NCI-H187 (cell line): ENCODE measurements at regions not wholly inside any gene's neighbourhood (a gene's known extent, or its start where the extent isn't known, plus 50 kb on each side); places are given as distances from the start of the nearest gene placed in this dataset.
"Not testable (repeated sequence)": the region's sequence is repeated elsewhere in the genome, so short reads cannot be mapped to it uniquely, and the experiment has no call there.

Experiments
- DNase-seq, 2 experiments: peaks; one replicate each; lab custom pipeline; 2025; lab: John Stamatoyannopoulos, UW

DNA sequence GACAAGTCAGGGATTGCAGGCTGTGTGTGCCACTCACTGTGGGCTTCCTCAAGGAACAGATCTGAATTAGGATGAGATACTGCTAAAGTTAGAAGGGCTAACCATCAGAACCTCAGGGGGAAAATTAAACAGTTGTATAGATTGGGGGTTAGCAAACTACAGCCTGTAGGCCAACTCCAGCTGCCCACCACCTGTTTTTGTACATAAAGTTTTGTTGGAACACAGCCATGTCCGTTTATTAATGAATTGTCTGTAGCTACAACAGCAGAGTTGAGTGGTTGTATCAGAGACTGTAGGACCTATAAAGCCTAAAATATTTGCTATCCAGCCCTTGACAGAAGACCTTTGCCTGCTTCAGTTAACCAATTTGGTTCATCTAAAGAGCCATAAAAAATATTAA lies 127.2 kb upstream of the ECI2 start:
- DNase-seq = no peak

DNA sequence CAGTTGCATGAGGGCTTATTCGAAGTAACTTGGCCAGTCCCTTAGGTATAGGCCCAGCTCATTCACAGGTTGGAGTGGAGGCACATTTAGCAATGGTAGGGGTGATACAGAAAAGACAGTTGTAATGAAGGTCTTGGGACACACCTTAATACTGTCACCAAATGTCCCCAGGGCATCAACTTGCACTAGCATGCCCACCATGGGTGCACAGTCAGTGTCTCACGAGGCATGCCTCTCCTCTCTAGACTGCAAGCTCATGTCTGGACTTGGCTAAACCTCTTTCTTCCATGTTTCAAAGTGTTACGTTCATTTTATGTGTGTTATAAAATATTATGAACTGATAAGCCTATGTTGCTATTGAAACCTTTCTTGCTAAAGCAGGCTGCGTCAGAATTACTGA lies 124.0 kb upstream of the ECI2 start:
- no peak for DNase-seq

DNA sequence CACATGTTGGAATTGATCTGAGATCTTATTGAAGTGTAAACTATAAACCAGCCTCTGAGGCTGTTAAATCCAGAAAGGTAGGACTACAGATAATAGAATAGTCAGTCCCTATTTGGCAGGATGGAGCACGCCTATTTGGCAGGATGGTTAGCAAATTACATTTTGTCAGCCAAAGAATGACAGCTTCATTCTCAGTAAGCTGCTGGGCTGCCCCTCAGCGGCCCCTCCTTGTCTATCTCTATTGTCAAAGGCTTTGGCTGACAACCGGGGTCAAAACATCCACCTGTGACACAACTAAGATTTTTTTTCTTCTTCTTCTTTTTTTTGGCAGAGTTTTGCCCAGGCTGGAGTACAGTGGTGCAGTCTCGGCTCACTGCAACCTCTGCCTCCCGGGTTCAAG lies 123.4 kb upstream of the ECI2 start:
- no peak for DNase-seq

DNA sequence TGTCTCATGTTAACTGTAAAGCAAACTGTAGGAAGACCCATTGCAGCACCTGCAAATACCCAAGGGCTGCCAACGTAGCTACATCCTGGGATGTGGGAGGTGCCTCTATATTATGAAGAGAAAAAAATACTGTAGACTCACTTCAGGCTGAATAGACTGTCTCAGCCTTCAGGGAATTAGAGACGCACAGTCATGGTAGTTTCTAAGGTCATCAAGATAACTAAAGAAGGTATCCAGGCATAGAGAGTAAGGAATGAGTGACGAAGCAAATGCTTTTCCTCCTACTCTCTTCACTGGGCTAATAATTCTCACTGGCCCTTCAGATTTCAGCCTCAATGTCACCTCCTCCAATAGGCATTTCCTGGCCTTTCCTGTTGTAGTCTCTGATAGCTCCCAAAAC lies 121.6 kb upstream of the ECI2 start:
- no peak for DNase-seq

DNA sequence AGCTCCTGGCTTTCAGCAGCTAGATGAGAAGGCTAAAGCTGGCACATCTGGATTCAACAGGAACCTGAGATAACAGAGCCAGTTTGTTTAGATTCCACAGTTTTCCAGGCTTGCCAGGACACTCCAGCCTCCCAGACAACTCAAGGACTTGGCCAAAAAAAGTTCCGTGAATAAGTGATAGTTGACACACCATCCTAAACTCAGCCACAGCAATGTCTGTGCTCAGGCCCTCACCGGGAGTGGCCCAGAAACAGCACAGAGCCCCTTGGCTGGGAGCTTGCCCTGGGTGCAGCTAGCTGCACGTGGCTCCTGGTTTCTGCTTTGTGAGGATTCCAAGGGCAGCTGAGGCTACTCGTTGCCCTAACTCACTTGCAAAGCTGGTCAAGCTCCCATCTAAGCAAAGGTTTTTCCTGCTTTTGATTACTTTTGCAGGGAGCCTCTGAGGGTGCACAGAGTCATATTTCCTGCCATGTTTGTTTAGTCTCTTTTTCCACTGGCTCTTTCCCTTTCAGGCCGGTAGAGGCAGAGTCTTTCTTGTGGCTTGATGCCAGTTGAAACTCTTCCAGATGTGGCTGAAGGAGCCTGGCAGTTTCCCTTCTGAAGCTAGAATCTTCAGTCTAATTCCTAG lies 118.3 kb upstream of the ECI2 start:
- peak in 1 of 2 experiments; percentile 1 for DNase-seq

DNA sequence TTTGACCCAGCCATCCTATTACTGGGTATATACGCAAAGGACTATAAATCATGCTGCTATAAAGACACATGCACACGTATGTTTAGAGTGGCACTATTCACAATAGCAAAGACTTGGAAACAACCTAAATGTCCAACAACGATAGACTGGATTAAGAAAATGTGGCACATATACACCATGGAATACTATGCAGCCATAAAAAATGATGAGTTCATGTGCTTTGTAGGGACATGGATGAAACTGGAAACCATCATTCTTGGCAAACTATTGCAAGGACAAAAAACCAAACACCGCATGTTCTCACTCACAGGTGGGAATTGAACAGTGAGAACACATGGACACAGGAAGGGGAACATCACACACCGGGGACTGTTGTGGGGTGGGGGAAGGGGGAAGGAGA lies 117.1 kb upstream of the ECI2 start:
- not testable (repeated sequence) for DNase-seq

DNA sequence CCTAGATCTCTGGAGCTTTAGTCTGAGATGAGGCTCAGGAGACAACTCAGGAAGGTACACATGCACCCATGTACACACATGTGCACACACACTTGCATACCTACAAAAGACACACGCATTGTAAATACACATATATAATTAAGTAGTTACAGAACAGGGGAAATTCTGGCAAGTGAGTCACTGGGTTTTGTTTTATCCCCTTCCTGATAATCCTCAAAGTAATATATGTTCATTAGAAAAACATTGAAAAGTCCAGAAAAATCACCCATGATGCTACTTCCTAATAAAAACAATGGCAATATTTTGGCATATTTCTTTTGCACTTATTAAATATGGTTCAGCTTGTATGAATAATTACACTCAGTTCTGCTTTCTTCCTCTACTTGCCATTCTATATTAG lies 115.3 kb upstream of the ECI2 start:
- no peak for DNase-seq

DNA sequence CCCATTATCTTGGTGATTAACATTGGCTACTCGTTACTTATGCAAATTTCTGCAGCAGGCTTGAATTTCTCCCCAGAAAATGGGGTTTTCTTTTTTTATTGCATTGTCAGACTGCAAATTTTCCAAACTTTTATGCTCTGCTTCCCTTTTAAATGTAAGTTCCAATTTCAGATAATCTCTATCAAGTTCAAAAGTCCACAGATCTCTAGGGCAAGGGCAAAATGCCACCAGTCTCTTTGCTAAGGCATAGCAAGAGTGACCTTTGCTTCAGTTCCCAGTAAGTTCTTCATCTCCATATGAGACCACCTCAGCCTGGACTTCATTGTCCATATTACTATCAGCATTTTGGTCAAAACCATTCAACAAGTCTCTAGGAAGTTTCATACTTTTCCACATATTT lies 108.5 kb upstream of the ECI2 start:
- not testable (repeated sequence) for DNase-seq

DNA sequence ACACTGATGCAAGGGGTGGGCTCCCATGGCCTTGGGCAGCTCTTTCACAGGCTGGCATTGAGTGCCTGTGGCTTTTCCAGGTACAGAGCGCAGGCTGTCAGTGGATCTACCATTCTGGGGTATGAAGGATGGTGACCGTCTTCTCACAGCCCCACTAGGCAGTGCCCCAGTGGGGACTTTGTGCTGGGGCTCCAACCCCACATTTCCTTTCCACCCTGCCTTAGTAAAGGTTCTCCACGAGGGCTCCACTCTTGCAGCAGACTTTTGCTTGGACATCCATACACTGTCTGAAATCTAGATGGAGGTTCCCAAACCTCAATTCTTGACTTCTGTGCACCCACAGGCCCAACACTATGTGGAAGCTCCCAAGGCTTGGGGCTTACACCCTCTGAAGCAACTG lies 107.9 kb upstream of the ECI2 start:
- DNase-seq = no peak

DNA sequence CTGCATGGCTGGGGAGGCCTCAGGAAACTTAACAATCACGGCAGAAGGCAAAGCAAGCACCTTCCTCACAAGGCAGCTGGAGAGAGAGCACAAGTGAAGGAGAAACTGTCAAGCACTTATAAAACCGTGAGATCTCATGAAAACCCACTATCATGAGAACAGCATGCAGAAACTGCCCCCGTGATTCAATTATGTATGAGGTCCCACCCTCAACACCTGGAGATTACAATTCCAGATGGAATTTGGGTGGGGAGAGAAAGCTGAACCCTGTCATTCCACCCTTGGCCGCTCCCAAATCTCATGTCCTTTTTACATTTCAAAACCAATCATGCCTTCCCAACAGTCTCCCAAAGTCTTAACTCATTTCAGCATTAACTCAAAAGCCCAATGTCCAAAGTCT lies 107.2 kb upstream of the ECI2 start:
- DNase-seq = no peak

DNA sequence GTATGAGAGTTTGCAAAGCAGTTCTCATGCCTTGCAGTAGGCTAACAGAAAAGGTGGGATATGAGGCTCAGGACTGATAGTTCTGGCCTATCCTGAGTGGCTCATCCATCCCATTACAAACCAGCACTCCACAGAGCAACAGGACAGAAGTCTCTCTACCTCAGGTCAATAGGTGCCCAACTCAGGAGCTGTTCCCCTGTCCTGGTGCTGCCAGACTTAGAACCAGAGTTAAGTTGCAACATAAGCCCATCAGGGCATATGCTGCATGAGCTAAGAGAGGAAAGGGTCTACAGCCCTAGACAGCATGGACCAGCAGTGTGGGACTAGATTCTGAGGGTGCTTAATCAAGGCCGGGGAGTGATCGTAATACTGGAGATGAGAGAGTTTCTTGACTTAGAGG lies 104.8 kb upstream of the ECI2 start:
- no peak for DNase-seq

DNA sequence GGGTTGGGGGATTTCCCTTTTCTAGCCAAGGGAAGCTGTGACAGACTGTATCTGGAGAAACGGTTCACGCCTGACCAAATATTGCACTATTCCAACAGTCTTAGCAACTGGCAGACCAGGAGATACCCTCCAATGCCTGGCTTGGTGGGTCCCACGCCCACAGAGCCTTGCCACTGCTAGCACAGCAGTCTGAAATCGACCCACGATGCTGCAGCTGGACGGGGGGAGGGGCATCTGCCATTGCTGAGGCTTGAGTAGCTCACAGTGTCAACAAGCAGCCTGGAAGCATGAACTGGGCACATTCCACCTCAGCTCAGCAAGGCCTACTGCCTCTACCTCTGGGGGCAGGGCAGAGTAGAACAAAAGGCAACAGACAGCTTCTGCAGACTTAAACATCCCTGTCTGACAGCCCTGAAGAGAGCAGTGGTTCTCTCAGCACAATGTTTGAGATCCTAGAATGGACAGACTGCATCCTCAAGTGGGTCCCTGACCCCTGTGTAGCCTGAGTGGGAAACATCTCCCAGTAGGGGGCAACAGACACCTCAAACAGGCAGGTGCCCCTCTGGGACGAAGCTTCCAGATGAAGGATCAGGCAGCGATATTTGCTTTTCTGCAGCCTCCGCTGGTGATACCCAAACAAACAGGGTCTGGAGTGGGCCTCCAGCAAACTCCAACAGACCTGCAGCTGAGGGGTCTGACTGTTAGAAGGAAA lies 89.9 kb upstream of the ECI2 start:
- no peak for DNase-seq

DNA sequence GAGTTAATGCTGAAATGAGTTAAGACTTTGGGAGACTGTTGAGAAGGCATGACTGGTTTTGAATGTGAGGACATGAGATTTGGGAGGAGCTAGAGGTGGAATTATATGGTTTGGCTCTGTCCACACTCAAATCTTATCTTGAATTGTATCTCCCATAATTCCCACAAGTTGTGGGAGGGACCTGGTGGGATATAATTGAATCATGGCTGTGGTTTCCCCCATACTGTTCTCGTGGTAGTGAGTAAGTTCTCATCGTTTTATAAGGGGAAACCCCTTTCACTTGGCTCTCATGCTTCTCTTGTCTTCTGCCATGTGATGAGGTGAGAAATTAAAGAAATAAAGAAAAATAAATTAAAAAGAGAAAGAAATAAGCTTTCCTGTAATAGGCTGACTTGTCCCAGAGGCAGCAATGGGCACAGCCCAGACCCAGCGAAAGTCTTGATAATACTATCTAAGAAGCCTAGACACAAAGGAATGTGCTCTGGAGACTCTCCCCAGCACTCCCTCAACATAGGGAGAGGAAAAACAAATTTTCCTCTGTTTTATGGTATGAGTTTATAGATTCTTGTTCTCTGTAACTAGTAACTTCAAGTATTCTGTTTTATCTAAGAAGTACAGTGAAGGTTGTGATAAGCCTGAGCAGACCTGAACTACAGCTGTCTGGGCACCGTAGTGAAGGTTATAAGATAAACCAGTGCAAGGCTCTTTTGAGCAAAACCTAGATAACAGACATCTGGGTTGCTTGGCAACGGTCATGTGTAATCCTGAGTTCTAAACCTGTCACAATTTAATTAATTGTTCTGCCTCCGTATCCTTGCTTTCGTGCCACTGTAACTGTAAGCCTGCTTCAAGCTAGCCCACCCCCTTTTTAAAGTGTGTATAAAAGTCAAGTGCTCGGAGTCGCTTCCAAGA lies 88.9 kb upstream of the ECI2 start:
- DNase-seq = no peak

DNA sequence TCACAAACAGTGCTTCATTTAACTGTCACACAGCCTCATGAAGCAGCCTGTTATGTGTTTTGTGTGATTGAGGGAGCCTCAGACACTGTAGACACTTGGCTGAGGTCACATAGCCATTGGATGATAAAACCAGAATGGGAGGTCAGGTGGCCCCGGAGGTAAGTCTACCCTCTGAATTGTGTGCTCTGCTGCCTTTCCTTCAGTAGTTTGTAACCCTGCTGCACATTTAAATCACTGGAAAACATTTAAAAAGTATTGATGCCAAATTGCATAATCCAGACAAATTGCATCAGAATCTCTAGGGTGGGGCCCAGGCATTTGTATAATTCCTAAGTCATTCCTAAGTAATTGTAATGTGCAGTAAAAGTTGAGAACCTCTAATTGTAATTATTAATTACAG lies 85.2 kb upstream of the ECI2 start:
- no peak for DNase-seq

DNA sequence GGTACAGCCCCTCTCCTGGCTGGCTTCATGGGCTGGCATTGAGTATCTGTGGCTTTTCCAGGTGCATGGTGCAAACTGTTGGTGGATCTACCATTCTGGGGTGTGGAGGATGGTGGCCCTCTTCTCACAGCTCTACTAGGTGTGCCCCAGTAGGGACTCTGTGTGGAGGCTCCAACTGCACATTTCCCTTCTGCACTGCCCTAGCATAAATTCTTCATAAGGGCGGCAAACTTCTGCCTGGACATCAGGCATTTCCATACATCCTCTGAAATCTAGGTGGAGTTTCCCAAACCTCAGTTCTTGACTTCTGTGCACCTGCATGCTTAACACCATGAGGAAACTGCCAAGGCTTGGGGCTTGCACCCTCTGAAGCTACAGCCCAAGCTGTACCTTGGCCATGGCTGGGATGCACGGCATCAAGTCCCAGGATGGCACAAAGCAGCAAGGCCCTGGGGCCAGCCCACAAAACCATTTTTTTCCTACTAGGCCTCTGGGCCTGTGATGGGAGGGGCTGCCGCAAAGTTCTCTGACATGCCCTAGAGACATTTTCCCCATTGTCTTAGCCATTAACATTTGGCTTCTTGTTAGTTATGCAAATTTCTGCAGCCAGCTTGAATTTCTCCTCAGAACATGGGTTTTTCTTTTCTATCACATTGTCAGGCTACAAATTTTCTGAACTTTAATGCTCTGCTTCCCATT lies 83.4 kb upstream of the ECI2 start:
- DNase-seq = not testable (repeated sequence)

DNA sequence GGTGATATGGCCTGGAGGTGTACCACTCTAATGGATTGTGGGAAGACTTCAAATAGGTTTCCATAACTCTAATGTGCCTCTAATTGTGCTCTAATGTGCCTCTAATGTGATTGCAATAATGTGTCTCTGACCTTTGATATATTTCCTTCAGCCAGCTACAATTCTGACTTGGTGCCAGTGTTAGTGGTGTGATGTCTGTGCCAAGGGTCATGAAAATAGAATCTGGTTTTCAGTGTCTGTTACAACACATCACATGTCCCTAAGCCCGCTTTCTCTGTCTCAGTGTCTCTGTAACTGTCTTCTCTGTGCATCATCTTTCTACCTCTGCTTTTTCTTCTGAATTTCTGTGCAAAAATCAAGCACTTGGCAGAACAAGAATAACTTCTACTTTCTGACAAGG lies 77.2 kb upstream of the ECI2 start:
- no peak for DNase-seq

DNA sequence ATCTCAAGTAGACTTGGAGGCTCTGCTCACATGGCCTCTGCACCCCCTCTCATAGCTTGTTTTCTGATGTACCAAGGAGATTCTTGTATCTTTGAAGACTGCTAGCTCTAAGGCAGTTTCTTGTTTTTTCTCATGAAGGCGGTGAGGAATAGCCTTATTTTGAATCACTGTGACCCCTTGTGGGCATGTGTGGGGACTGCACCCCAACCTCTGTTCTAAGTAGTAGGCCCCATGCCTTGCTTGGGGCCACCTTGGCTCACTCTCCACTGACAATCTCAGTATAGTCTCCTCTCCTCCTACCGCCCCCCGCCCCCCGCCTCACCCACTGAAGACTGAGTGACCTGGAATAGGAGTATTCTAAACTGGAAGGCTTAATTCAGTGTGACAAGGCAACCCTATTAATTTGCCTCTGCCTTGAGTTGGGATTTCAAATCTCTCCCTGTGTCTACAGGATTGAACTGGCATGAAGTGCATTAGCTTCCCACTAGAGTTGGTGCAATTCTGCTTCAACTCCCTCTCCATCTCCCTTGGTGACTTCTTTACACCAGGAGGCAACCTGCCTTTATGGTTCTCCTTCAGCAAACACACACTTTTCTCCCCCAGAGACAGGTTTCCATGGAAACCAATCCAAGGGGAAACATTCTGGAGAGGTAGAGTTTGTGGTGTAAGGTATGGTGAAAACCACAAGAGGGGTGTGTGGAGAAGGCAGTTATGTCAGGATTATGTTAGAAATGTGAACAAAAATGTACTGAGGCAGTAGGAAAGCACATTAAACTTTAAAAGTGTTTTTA lies 75.4 kb upstream of the ECI2 start:
- DNase-seq = no peak

DNA sequence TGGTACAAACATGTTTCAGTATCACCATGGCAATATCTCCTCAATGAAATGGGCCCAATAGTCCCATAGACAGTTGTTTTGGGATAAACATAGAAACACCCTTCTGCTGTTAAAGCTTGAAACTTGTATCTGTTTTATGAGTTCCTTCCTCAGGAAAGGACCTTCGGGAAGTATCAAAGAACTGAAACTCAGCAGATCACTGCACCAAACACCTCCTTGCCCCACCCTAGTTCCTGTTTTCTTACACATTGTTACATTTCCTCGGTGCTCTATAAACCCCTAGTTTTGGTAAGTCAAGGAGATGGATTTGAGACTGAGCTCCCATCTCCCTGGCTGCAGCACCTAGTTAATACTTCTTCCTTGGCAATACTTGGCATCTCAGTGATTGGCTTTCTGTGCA lies 73.8 kb upstream of the ECI2 start:
- DNase-seq = no peak

DNA sequence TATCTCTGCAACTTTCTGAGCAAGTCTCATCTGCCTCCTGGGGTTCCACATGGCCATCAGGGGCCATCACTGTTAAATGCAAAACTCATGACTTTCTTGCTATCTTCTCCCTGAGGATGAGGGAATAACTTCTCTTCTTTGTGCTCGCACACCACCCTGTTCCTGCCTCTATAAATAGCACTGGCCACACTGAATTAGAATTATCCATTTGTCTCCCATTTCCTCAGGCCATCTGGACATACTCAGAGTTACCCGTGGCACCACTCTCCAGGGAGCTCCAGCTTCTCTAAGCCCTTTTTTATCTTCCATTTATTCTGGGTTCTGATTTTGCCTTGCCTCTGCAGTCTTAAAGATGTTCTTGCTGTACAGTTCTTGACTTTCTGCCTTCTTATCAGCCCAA lies 72.8 kb upstream of the ECI2 start:
- DNase-seq = no peak

DNA sequence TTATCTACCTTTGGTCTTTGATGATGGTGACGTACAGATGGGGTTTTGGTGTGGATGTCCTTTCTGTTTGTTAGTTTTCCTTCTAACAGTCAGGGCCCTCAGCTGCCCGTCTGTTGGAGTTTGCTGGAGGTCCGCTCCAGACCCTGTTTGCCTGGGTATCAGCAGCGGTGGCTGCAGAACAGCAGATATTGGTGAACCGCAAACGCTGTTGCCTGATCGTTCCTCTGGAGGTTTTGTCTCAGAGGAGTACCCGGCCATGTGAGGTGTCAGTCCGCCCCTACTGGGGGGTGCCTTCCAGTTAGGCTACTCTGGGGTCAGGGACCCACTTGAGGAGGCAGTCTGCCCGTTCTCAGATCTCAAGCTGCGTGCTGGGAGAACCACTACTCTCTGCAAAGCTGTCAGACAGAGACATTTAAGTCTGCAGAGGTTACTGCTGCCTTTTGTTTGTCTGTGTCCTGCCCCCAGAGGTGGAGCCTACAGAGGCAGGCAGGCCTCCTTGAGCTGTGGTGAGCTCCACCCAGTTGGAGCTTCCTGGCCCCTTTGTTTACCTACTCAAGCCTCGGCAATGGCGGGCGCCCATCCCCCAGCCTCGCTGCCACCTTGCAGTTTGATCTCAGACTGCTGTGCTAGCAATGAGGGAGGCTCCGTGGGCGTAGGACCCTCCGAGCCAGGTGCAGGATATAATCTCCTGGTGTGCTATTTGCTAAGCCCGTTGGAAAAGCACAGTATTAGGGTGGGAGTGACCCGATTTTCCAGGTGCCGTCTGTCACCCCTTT lies 68.5 kb upstream of the ECI2 start:
- DNase-seq = not testable (repeated sequence)

DNA sequence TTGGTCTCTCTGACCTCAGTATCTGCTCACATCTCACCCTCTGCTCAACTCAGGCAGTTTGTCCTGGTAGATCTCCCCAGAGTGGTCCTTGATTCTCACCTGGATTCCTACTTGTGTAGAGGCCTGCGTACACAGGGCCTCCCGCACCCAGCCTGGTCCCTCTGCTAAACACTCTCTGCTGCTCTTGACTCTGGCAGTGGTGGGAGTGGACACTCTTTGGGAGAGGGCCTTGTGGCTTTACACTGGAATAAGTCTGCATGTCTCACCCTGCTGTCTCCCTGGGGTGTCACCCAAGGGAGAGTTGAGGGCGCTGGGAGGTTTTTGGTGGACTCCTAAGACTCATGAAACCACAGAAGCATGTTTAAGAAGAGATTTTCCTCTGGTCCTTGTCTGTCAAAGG lies 57.3 kb upstream of the ECI2 start:
- DNase-seq = no peak
